ENCODE measurements at regions not wholly inside any gene's neighbourhood (a gene's known extent, or its start where the extent isn't known, plus 50 kb on each side); places are given as distances from the start of the nearest gene placed in this dataset.

DNA sequence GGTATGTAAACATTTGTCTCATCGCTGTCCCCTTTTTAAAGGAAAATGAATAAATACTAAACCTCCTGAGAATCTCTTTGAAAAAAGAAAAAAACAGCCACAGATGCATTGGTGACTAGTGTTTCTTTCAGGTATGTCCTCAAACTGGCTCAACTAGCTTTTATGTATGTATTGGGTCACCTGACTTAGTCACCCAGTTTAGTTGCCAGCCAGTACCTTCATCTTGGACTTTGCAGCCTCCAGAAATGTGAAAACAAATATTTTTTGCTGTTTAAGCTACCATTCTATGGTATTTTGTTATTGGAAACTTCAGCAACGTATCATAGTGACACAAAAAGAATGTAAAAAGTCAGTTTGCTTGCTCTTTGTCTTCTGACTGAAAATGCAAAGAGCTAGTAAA is 1263.5 kb downstream of the FAM133A start:
- TF ChIP-seq, protein P1, sequence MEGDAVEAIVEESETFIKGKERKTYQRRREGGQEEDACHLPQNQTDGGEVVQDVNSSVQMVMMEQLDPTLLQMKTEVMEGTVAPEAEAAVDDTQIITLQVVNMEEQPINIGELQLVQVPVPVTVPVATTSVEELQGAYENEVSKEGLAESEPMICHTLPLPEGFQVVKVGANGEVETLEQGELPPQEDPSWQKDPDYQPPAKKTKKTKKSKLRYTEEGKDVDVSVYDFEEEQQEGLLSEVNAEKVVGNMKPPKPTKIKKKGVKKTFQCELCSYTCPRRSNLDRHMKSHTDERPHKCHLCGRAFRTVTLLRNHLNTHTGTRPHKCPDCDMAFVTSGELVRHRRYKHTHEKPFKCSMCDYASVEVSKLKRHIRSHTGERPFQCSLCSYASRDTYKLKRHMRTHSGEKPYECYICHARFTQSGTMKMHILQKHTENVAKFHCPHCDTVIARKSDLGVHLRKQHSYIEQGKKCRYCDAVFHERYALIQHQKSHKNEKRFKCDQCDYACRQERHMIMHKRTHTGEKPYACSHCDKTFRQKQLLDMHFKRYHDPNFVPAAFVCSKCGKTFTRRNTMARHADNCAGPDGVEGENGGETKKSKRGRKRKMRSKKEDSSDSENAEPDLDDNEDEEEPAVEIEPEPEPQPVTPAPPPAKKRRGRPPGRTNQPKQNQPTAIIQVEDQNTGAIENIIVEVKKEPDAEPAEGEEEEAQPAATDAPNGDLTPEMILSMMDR (IDR thresholded peaks at IDR 0.05 in 4 of 5, conservative IDR thresholded peaks at IDR 0.05 in 1 of 5) = no peak
- no peak for TF ChIP-seq POLR2A (IDR thresholded peaks at IDR 0.05)
